RPMI7951 (cell line): ENCODE measurements at regions not wholly inside any gene's neighbourhood (a gene's known extent, or its start where the extent isn't known, plus 50 kb on each side); places are given as distances from the start of the nearest gene placed in this dataset.
"Not testable (repeated sequence)": the region's sequence is repeated elsewhere in the genome, so short reads cannot be mapped to it uniquely, and the experiment has no call there.

Experiments used
- DNase-seq: peaks from one replicate; pipeline ENCODE4 v3.0.0-alpha.2; 2012; ENCODE audit warnings: low read depth

GRCh38 chr1:149278156-149278555 lies 174.8 kb upstream of the NBPF9 start:
- DNase-seq, result not testable (repeated sequence)

GRCh38 chr1:149279015-149279414 lies 175.7 kb upstream of the NBPF9 start:
- DNase-seq, result not testable (repeated sequence)

DNA sequence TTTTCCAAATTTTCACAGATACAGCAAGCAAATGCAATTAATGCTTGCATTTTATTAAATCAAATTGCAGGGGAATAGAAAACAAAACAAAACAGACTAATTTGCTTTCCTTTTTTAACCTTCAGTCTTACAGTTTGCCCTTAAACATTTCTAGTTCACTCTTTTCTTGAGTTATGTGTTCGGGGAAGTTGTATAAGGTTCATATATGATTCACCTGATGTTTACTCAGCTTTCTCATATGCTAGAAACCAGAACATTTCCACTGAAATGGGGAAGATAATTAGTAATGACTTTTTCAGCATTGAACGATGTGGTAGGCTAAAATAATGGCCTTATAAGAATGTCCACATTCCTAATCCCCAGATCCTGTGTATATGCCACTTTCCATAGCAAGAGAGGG lies 176.2 kb upstream of the NBPF9 start:
- not testable (repeated sequence) for DNase-seq

- DNase-seq, result not testable (repeated sequence)
Measured at GRCh38 chr1:149284773-149285172, 181.4 kb upstream of the NBPF9 start.

GRCh38 chr1:149285205-149285604 lies 181.9 kb upstream of the NBPF9 start:
- not testable (repeated sequence) for DNase-seq

DNA sequence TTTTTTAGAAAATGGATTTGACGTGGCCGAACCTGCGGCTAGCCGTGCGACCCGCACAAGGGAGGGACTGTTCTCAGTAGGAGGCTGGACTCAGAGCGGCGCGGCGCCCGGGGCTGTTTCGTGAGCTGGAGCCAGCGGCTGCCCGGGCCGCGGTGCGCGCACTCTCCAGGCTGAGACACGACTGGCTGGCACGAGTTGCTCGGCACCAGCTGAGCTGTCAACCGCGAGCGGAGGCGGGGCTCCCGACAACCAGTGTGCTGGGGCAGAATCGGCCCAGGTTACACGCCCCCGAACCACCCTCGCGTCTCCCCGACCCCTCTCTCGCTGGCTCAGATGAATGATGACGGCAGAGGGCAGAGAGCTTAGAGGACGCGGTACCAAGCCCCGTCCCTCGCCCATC lies 182.3 kb upstream of the NBPF9 start:
- not testable (repeated sequence) for DNase-seq

DNA sequence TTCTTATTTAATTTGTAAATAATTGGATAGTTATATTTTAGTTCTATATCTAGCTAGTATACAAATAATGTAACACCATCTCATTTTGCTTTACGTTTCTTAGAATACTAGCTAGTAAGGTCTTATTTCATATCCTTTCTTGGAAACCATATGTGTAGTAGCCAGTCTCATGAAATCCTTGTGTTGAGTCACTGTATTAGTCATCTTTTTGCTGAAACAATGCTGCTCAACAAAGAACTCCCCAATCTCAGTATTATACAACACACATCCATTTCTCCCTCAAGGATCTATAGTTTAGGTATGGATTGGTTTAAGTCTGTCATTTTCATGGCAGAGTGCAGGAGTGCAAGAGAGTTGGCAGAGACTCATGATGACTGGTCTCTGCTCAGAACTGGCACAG lies 185.2 kb upstream of the NBPF9 start:
- not testable (repeated sequence) for DNase-seq

GRCh38 chr1:149300478-149301218 lies 174.2 kb upstream of the NBPF19 start:
- DNase-seq, result not testable (repeated sequence)

DNA sequence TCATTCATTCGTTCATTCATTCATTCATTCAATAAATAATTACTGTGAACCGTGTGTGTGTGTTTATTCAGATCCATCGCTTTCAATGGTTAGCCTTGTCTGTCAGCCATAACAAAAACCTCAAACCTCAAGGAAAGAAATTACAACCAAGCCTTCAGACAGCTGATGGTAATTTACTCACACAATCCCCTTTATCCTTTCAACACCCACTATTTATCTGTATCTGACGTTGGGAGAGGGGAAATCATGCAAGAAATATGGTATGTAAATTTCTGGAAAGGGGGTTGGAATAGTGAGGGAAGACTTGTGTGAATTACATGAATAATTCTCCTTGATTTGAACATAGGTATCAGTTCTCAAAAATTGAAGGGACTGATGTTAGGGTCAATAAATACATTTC lies 173.6 kb upstream of the NBPF19 start:
- DNase-seq, result not testable (repeated sequence)

GRCh38 chr1:149304796-149305195 lies 170.0 kb upstream of the NBPF19 start:
- DNase-seq, result not testable (repeated sequence)

DNA sequence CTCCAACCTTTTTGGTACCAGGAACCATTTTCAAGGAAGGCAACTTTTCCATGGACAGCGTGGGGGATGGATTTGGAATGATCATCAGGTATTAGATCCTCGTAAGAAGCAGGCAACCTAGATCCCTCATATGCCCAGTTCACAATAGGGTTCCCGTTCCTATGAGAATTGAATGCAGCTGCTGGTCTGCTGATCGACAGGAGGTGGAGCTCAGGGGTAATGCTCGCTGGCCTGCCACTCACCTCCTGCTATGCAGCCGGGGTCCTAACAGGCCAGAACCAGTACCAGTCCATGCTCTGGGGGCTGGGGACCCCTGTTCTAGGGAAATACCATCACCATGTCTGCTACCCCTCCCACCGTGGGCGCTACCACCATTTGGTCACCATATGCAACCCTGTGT lies 167.2 kb upstream of the NBPF19 start:
- not testable (repeated sequence) for DNase-seq

GRCh38 chr1:149314921-149315320 lies 159.9 kb upstream of the NBPF19 start:
- not testable (repeated sequence) for DNase-seq

DNA sequence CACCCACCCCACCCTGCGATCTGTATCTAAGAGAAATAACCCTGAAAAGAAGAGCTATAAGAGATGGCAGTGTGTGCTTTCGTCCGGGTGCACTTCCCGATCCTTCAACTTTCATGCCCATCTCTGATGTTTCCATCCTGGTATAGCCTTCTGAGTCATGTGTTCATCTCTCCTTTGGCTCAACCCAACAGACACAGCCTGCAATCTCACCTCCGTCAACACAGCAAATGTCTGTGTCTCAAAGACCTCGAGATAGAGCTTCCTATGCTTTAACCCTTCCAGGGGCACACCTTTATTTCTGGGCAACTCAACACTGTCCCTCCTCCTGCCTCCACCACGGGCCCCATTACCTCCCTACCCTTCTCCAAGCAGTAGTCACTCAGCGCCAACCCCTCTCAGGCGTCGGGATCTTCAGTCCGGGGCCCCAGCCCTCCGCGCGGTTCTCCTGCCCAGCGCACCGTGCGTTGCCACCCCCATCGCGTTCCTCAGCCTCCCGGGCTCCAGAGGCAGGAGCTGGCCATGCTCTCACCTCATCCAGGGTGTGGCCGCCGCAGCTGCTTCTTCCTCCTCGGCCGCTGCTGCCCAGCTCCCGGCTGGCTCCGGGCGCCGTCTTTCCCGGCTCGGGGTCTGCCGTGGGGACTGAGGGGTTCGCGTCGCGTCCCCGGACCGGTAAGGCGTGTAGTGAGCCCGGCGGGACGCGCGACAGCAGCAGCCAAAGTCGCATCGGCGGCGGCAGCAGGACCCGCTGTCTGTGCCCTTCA lies 153.7 kb upstream of the NBPF19 start:
- not testable (repeated sequence) for DNase-seq

- DNase-seq, result not testable (repeated sequence)
Measured at GRCh38 chr1:149321732-149322016, 153.2 kb upstream of the NBPF19 start.

GRCh38 chr1:149330081-149330335 lies 144.8 kb upstream of the NBPF19 start:
- DNase-seq, result not testable (repeated sequence)

GRCh38 chr1:149336082-149336481 lies 138.8 kb upstream of the NBPF19 start:
- DNase-seq, result not testable (repeated sequence)

DNA sequence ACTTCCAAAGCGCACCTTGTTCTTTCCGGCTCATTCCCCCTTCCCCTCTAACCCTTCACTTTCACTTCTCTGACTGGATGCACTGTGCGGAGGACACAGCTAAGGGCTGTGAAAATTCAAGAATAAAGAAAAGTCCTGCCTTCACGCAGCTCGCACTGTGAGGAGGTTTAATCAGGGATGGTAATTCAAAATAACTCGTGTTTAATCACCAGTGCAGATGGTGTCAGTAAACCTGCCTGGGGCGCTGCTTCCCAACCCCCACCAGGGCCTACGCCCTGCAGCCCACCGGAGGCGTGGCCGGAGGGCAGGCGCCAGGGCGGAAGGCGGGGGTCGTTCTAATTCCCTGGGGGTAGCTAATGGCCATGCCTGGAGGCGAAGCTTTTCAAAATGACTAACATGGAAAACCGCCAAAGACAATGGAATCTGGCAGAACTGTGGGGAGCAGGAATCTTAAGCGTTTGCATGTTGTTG lies 136.6 kb upstream of the NBPF19 start:
- not testable (repeated sequence) for DNase-seq

DNA sequence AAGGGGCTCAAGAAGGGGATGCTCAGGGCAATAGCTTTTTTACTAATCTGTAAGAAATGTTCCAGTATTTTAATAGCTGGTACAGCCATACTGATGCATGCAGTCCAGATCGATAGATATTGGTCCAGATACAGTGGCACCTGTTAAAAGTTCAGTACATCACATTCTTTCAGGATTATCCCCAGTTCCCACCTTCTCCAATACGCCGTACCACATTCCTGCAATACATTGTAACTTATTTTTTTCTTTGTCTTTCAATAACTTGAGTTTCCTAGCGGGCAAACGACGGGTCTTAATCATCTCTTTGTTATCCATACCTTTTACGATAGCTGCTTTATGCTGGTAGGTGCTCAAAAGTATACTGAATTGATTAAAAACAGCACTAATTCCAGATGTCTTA lies 136.1 kb upstream of the NBPF19 start:
- DNase-seq, result not testable (repeated sequence)

GRCh38 chr1:149349448-149349847 lies 125.4 kb upstream of the NBPF19 start:
- not testable (repeated sequence) for DNase-seq

DNA sequence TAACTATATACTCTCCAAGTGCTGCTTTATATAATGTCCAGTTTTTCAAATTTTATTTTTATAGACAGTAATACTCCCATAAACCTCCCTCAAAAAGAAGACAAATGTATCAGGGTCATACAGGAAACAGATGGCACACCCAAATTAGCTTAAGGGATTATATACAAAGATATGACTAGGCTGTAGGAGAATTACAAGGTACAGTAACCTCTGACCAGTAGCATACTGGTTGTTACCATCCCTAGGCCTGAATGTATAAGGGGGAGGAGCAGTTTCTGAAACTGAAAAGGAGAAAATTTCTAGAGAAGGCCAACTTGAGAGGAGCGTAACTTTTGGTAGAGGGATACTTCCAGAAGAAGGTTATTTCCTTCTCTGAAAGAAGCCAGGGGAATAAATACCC lies 122.6 kb upstream of the NBPF19 start:
- DNase-seq, result not testable (repeated sequence)

DNA sequence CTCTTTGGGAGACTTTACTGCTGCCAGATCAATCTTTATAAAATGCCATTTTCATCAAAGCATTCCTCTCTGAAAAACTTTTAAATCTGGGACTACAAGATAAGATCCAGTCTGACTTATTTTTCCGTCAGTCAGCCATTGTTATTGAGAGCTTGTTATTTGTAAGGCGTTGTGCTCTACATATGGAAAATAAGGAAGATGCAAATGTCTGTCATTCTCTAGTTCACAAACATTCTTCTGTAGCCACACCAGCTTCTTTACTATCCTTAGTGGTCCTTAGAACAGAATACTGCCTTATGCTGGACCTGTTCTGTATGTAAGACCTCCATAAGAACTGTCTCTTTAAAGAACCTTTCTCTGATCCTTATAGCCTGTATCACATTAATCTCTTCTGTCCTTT lies 120.3 kb upstream of the NBPF19 start:
- not testable (repeated sequence) for DNase-seq

GRCh38 chr1:149355748-149356147 lies 119.1 kb upstream of the NBPF19 start:
- DNase-seq, result not testable (repeated sequence)

GRCh38 chr1:149356152-149356551 lies 118.7 kb upstream of the NBPF19 start:
- DNase-seq, result not testable (repeated sequence)
